ENCODE measurements at regions not wholly inside any gene's neighbourhood (a gene's known extent, or its start where the extent isn't known, plus 50 kb on each side); places are given as distances from the start of the nearest gene placed in this dataset.

- no peak for DNase-seq
Observed at GRCh38 chr7:53719122-53719521, 683.7 kb downstream of the POM121L12 start.

- DNase-seq: no peak
Observed at GRCh38 chr7:53740971-53741370, 705.5 kb downstream of the POM121L12 start.

- no peak for DNase-seq
Observed at GRCh38 chr7:53743697-53744402, 708.4 kb downstream of the POM121L12 start.

GRCh38 chr7:53744403-53744760, 708.9 kb downstream of the POM121L12 start:
- no peak for DNase-seq

GRCh38 chr7:53756946-53757345, 721.5 kb downstream of the POM121L12 start:
- DNase-seq: no peak

GRCh38 chr7:53768186-53768585, 732.8 kb downstream of the POM121L12 start:
- no peak for DNase-seq

GRCh38 chr7:53771701-53772100, 736.3 kb downstream of the POM121L12 start:
- DNase-seq: no peak

GRCh38 chr7:53776323-53776722, 740.9 kb downstream of the POM121L12 start:
- no peak for DNase-seq

- DNase-seq: no peak
Observed at GRCh38 chr7:53789741-53790140, 752.4 kb upstream of the VSTM2A start.

- no peak for DNase-seq
Observed at GRCh38 chr7:53794816-53795215, 747.4 kb upstream of the VSTM2A start.

- no peak for DNase-seq
Observed at GRCh38 chr7:53800746-53801145, 741.4 kb upstream of the VSTM2A start.

GRCh38 chr7:53806119-53806518, 736.1 kb upstream of the VSTM2A start:
- no peak for DNase-seq

GRCh38 chr7:53811555-53812079, 730.6 kb upstream of the VSTM2A start:
- DNase-seq: no peak

- no peak for DNase-seq
Observed at GRCh38 chr7:53812135-53812534, 730.0 kb upstream of the VSTM2A start.

GRCh38 chr7:53835301-53835700, 706.9 kb upstream of the VSTM2A start:
- no peak for DNase-seq

- DNase-seq: no peak
Observed at GRCh38 chr7:53877688-53878087, 664.5 kb upstream of the VSTM2A start.

GRCh38 chr7:53900856-53901528, 641.2 kb upstream of the VSTM2A start:
- DNase-seq: no peak

- DNase-seq: no peak
Observed at GRCh38 chr7:53904355-53904754, 637.8 kb upstream of the VSTM2A start.

- no peak for DNase-seq
Observed at GRCh38 chr7:53917637-53918036, 624.5 kb upstream of the VSTM2A start.

GRCh38 chr7:53920011-53920410, 622.2 kb upstream of the VSTM2A start:
- no peak for DNase-seq

GRCh38 chr7:53940483-53940882, 601.7 kb upstream of the VSTM2A start:
- DNase-seq: no peak

- DNase-seq: no peak
Observed at GRCh38 chr7:53947732-53948131, 594.4 kb upstream of the VSTM2A start.

- DNase-seq: no peak
Observed at GRCh38 chr7:53965716-53966115, 576.5 kb upstream of the VSTM2A start.

- DNase-seq: no peak
Observed at GRCh38 chr7:53983480-53983879, 558.7 kb upstream of the VSTM2A start.

GRCh38 chr7:53984776-53985175, 557.4 kb upstream of the VSTM2A start:
- DNase-seq: no peak

Data from NCI-H1048 (cell line).